SK-N-SH (cell line): ENCODE measurements at regions not wholly inside any gene's neighbourhood (a gene's known extent, or its start where the extent isn't known, plus 50 kb on each side); places are given as distances from the start of the nearest gene placed in this dataset.
"Not testable (repeated sequence)": the region's sequence is repeated elsewhere in the genome, so short reads cannot be mapped to it uniquely, and the experiment has no call there.

Experiments
- CTCF ChIA-PET: fragments of 300-600, 350-600 bp; formaldehyde crosslinking; extraction: SDS; loops from one replicate; lab custom pipeline; 2021; lab: Yijun Ruan, JAX
- POLR2A ChIA-PET: fragments of 350-600 bp; sonication (Branson Sonifier 250); formaldehyde crosslinking; extraction: SDS; loops from one replicate; lab custom pipeline; 2020; ENCODE audit warnings: antibody characterized with exemption, inconsistent platforms; lab: Yijun Ruan, JAX
- DNase-seq: peaks from one replicate; pipeline ENCODE4 v3.0.0; 2012
- H2AFZ ChIP-seq: fragments of 200-600 bp; sonication (generic); 2 replicates; pipeline ENCODE4 v1.8.1; 2016; ENCODE audit warnings: antibody characterized with exemption, mild to moderate bottlenecking, low read depth
- H3F3A ChIP-seq: fragments of 200-600 bp; sonication (generic); replicated peaks from 2 replicates; pipeline ENCODE3; 2016; ENCODE audit warnings: antibody characterized with exemption, mild to moderate bottlenecking; ENCODE audit not compliant: insufficient read depth
- H3K27ac ChIP-seq, 2 experiments: fragments of 200-500 bp in 1 of 2; fragments of 200-600 bp in 1 of 2; sonication (Bioruptor generic) in 1 of 2; sonication (generic), shearing (Covaris generic) in 1 of 2; 2 replicates each; pipeline versions ENCODE4 v1.5.1 to v1.6.1; 2014 to 2016; ENCODE audit warnings: low read depth in 2 of 2, inconsistent platforms in 1 of 2, low read length in 1 of 2, mild to moderate bottlenecking in 1 of 2, mixed read lengths in 1 of 2
- H3K27me3 ChIP-seq: fragments of 200-600 bp; sonication (generic), shearing (Covaris generic); 2 replicates; pipeline ENCODE4 v1.6.1; 2016; ENCODE audit warnings: mixed run types; ENCODE audit not compliant: insufficient read depth
- H3K36me3 ChIP-seq, 2 experiments: fragments of 200-500 bp in 1 of 2; fragments of 200-600 bp in 1 of 2; sonication (Bioruptor generic) in 1 of 2; sonication (generic) in 1 of 2; replicated peaks in 1 of 2; 2 replicates each; pipeline versions ENCODE3 to v1.5.1; 2014 to 2016; ENCODE audit warnings: low read length in 1 of 2, mild to moderate bottlenecking in 1 of 2; ENCODE audit not compliant: insufficient read depth in 2 of 2, control insufficient read depth in 1 of 2
- H3K4me1 ChIP-seq, 2 experiments: fragments of 200-500 bp in 1 of 2; fragments of 200-600 bp in 1 of 2; sonication (Bioruptor generic) in 1 of 2; sonication (generic), shearing (Covaris generic) in 1 of 2; 2 replicates each; pipeline versions ENCODE4 v1.5.1 to v1.6.1; 2014 to 2016; ENCODE audit warnings: low read depth in 1 of 2, low read length in 1 of 2, mixed run types in 1 of 2; ENCODE audit not compliant: insufficient read depth in 2 of 2, control insufficient read depth in 1 of 2
- H3K4me2 ChIP-seq: fragments of 200-600 bp; sonication (generic), shearing (Covaris generic); 2 replicates; pipeline ENCODE4 v1.6.1; 2017; ENCODE audit warnings: mixed run types
- H3K4me3 ChIP-seq, 2 experiments: fragments of 200-500 bp in 1 of 2; fragments of 200-600 bp in 1 of 2; sonication (Bioruptor generic) in 1 of 2; sonication (generic), shearing (Covaris generic) in 1 of 2; 2 replicates each; pipeline versions ENCODE4 v1.5.1 to v1.8.1; 2014 to 2016; ENCODE audit warnings: low read depth in 2 of 2, inconsistent platforms in 1 of 2, low read length in 1 of 2, mild to moderate bottlenecking in 1 of 2, mixed read lengths in 1 of 2, moderate library complexity in 1 of 2
- H3K79me2 ChIP-seq: fragments of 200-600 bp; sonication (generic); 2 replicates; pipeline ENCODE4 v1.8.1; 2017; ENCODE audit warnings: mild to moderate bottlenecking; ENCODE audit not compliant: insufficient read depth
- H3K9ac ChIP-seq: fragments of 200-600 bp; sonication (generic); 2 replicates; pipeline ENCODE4 v1.6.1; 2017; ENCODE audit warnings: mixed run types
- H3K9me2 ChIP-seq: fragments of 200-600 bp; sonication (generic); 2 replicates; pipeline ENCODE4 v1.6.1; 2017; ENCODE audit warnings: mixed run types
- H3K9me3 ChIP-seq: fragments of 200-600 bp; sonication (generic); 2 replicates; pipeline ENCODE4 v1.6.1; 2017; ENCODE audit warnings: mixed run types, mild to moderate bottlenecking, moderate library complexity
- H4K20me1 ChIP-seq: fragments of 200-600 bp; sonication (generic); 2 replicates; pipeline ENCODE4 v1.6.1; 2017; ENCODE audit warnings: mild to moderate bottlenecking, mixed run types; ENCODE audit not compliant: insufficient read depth
- ELF1 ChIP-seq: IDR thresholded peaks from 2 replicates; pipeline ENCODE4 v1.4.0; 2012
- EP300 ChIP-seq, 2 experiments: IDR thresholded peaks; 2 replicates each; pipeline versions ENCODE4 v1.4.0 to v1.6.1; 2012; ENCODE audit warnings: borderline replicate concordance in 1 of 2, low read depth in 1 of 2, low read length in 1 of 2
- FOXJ3 ChIP-seq: sonication (generic); formaldehyde crosslinking; IDR thresholded peaks from 2 replicates; pipeline ENCODE4 v1.5.1; 2020; ENCODE audit warnings: mild to moderate bottlenecking, missing genetic modification reagents
- FOXM1 ChIP-seq: IDR thresholded peaks from 2 replicates; pipeline ENCODE4 v1.4.0; 2012; ENCODE audit warnings: low read depth, mild to moderate bottlenecking
- JUND ChIP-seq: IDR thresholded peaks from 2 replicates; pipeline ENCODE4 v1.4.0; 2012
- MEF2A ChIP-seq: IDR thresholded peaks from 2 replicates; pipeline ENCODE4 v1.4.0; 2012; ENCODE audit warnings: low read depth, borderline replicate concordance
- MXI1 ChIP-seq: IDR thresholded peaks from 2 replicates; pipeline ENCODE4 v1.6.1; 2012; ENCODE audit warnings: mild to moderate bottlenecking, low read depth, low read length, improper control_type of control experiment
- NFIC ChIP-seq: IDR thresholded peaks from 2 replicates; pipeline ENCODE4 v1.4.0; 2012; ENCODE audit warnings: borderline replicate concordance
- NRF1 ChIP-seq: IDR thresholded peaks from 2 replicates; pipeline ENCODE4 v1.6.1; 2012; ENCODE audit warnings: low read depth, mild to moderate bottlenecking, low read length
- POLR2AphosphoS5 ChIP-seq: IDR thresholded peaks from 2 replicates; pipeline ENCODE4 v1.6.1; 2012; ENCODE audit warnings: low read depth, low read length
- RCOR1 ChIP-seq: fragments of 150-350 bp; IDR thresholded peaks from 2 replicates; pipeline ENCODE4 v1.6.1; 2017; ENCODE audit warnings: antibody characterized with exemption, low read length
- RFX5 ChIP-seq: IDR thresholded peaks from 2 replicates; pipeline ENCODE4 v1.6.1; 2012; ENCODE audit warnings: mild to moderate bottlenecking, improper control_type of control experiment, low read length
- SIN3A ChIP-seq: IDR thresholded peaks from 2 replicates; pipeline ENCODE4 v1.6.1; 2012; ENCODE audit warnings: low read depth, mild to moderate bottlenecking, low read length, moderate library complexity, borderline replicate concordance
- SMC3 ChIP-seq: IDR thresholded peaks from 2 replicates; pipeline ENCODE4 v1.6.1; 2012; ENCODE audit warnings: low read depth, low read length, improper control_type of control experiment
- TCF12 ChIP-seq: IDR thresholded peaks from 2 replicates; pipeline ENCODE4 v1.4.0; 2012
- YY1 ChIP-seq: IDR thresholded peaks from 2 replicates; pipeline ENCODE4 v1.4.0; 2012; ENCODE audit warnings: low read depth, mild to moderate bottlenecking
- WGBS: methylation state at CpG from one replicate; pipeline ENCODE4 v1.1.6; 2017; ENCODE audit warnings: low lambda C conversion rate; 5-methylcytosine and 5-hydroxymethylcytosine counted together
- TF ChIP-seq, protein P1 (sequence below): IDR thresholded peaks from 2 replicates; pipeline ENCODE4; 2012
- TF ChIP-seq, protein P2 (sequence below): fragments of 200-600 bp; sonication (generic); IDR thresholded peaks from 2 replicates; pipeline ENCODE4 v1.6.1; 2017; ENCODE audit warnings: antibody characterized with exemption, mild to moderate bottlenecking, moderate library complexity
- TF ChIP-seq, protein P3 (sequence below): IDR thresholded peaks from 2 replicates; pipeline ENCODE4 v1.4.0; 2012; ENCODE audit warnings: low read depth, borderline replicate concordance

DNA sequence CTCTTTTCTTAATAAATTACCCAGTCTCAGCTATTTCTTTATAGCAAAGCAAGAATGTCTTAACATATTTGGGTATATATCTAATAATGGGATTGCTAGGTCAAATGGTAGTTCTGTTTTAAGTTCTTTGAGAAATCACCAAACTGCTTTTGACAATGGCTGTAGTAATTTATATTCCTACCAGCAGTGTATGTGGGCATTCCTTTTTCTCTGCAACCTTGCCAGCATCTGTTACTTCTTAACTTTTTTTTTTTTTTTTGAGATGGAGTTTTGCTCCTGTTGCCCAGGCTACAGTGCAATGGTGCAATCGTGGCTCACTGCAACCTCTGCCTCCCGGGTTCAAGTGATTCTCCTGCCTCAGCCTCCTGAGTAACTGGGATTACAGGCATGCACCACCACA, 69.8 kb upstream of the ABCD3 start:
- H3F3A ChIP-seq, H3K36me3 ChIP-seq, H3K4me2 ChIP-seq, H3K9me2 ChIP-seq, DNase-seq, H2AFZ ChIP-seq, H3K4me3 ChIP-seq, H4K20me1 ChIP-seq, H3K27ac ChIP-seq, H3K9ac ChIP-seq, H3K27me3 ChIP-seq, H3K9me3 ChIP-seq, H3K4me1 ChIP-seq, H3K79me2 ChIP-seq, POLR2A ChIA-PET: not testable (repeated sequence)
- WGBS: 55% methylated on average over 2 of the region's 2 CpGs
- CTCF ChIA-PET: interaction anchor here (0.8 to 2.6 kb wide), 2 partner anchors 13 to 111 kb away, joined by 3 to 6 read pairs; partner anchors contain the start of gene ARHGAP29
- peak; percentile 37 for TF ChIP-seq TCF12
- TF ChIP-seq, protein P1, sequence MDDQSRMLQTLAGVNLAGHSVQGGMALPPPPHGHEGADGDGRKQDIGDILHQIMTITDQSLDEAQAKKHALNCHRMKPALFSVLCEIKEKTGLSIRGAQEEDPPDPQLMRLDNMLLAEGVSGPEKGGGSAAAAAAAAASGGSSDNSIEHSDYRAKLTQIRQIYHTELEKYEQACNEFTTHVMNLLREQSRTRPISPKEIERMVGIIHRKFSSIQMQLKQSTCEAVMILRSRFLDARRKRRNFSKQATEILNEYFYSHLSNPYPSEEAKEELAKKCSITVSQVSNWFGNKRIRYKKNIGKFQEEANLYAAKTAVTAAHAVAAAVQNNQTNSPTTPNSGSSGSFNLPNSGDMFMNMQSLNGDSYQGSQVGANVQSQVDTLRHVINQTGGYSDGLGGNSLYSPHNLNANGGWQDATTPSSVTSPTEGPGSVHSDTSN: 0 out of 2 replicates have a peak, but pooled peaks have one; percentile 9

DNA sequence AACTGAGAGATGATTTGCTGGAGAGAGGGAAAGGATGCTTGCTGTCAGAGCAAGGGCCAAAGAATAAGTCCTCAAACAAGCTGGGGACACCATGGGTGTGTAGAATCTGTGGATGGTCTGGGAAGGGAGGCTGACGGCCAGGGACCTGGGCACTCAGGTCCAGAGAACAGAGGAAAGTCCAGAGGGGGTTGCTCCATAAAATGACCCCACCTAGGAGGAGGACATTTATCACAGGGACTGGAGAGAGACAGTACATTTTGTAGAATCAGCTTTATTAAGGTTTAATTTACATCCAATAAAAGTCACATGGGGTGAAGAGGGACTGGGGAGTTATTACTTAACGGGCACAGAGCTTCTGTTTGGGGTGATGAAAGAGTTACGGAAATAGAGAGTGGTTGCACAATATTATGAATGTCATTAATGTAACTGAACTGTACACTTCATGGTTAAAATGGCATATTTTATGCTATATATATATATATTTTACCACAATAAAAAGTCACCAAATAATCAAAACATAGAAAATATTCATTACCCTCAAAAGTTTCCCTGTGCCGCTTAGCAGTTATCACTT, 73.0 kb upstream of the ABCD3 start:
- H4K20me1 ChIP-seq: no peaks in the 10 kb centered on the region
- no peaks in the 10 kb centered on the region for H3K79me2 ChIP-seq
- ChIA-PET CTCF (interaction anchor here (1.2 to 4.1 kb wide), 3 partner anchors 10 to 319 kb away, joined by 4 to 33 read pairs (median 7); no protein-coding TSS in a partner anchor), POLR2A (no interaction called here)
- peaks cover 1% of the 10 kb centered on the region; the same call in 1 of the 2 replicates for H3K27me3 ChIP-seq
- H3K4me2 ChIP-seq: no peak overlapping the region
- H3K4me1 ChIP-seq: no peaks in the 10 kb centered on the region; a peak in 1 of 4 replicates
- H3K9me2 ChIP-seq: no peaks in the 10 kb centered on the region
- TF ChIP-seq, protein P2, sequence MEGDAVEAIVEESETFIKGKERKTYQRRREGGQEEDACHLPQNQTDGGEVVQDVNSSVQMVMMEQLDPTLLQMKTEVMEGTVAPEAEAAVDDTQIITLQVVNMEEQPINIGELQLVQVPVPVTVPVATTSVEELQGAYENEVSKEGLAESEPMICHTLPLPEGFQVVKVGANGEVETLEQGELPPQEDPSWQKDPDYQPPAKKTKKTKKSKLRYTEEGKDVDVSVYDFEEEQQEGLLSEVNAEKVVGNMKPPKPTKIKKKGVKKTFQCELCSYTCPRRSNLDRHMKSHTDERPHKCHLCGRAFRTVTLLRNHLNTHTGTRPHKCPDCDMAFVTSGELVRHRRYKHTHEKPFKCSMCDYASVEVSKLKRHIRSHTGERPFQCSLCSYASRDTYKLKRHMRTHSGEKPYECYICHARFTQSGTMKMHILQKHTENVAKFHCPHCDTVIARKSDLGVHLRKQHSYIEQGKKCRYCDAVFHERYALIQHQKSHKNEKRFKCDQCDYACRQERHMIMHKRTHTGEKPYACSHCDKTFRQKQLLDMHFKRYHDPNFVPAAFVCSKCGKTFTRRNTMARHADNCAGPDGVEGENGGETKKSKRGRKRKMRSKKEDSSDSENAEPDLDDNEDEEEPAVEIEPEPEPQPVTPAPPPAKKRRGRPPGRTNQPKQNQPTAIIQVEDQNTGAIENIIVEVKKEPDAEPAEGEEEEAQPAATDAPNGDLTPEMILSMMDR: no peak
- TF ChIP-seq POLR2AphosphoS5 (no peak), SIN3A (no peak), NFIC (no peak), EP300 (IDR thresholded peaks at IDR 0.05; ENCODE audit: borderline replicate concordance in 1 of 2, low read depth in 1 of 2, low read length in 1 of 2) (no peak), MEF2A (no peak), TCF12 (no peak), RCOR1 (no peak), FOXM1 (no peak), JUND (no peak), FOXJ3 (CRISPR knock-in tag) (no peak), MXI1 (no peak), ELF1 (no peak), RFX5 (no peak), YY1 (no peak), SMC3 (no peak), NRF1 (no peak)
- TF ChIP-seq, protein P3, sequence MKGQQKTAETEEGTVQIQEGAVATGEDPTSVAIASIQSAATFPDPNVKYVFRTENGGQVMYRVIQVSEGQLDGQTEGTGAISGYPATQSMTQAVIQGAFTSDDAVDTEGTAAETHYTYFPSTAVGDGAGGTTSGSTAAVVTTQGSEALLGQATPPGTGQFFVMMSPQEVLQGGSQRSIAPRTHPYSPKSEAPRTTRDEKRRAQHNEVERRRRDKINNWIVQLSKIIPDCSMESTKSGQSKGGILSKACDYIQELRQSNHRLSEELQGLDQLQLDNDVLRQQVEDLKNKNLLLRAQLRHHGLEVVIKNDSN: no peak
- TF ChIP-seq, protein P1: no peak
- 73% methylated on average over 4 of the region's 4 CpGs for WGBS
- H3K9ac ChIP-seq: no peak overlapping the region
- H3K9me3 ChIP-seq: no peaks in the 10 kb centered on the region
- H3F3A ChIP-seq: no peaks in the 10 kb centered on the region
- DNase-seq: no peak
- no peak overlapping the region for H3K4me3 ChIP-seq
- no peak overlapping the region for H3K27ac ChIP-seq
- no peaks in the 10 kb centered on the region for H3K36me3 ChIP-seq
- no peak overlapping the region for H2AFZ ChIP-seq
